DMS53 (cell line): ENCODE measurements at regions not wholly inside any gene's neighbourhood (a gene's known extent, or its start where the extent isn't known, plus 50 kb on each side); places are given as distances from the start of the nearest gene placed in this dataset.
"Not testable (repeated sequence)": the region's sequence is repeated elsewhere in the genome, so short reads cannot be mapped to it uniquely, and the experiment has no call there.

ENCODE experiments used
- DNase-seq: peaks from one replicate; lab custom pipeline; 2025; lab: John Stamatoyannopoulos, UW

- DNase-seq, result not testable (repeated sequence)
Measured at GRCh38 chr7:65510187-65510538, 136.5 kb downstream of the ZNF92 start.

DNA sequence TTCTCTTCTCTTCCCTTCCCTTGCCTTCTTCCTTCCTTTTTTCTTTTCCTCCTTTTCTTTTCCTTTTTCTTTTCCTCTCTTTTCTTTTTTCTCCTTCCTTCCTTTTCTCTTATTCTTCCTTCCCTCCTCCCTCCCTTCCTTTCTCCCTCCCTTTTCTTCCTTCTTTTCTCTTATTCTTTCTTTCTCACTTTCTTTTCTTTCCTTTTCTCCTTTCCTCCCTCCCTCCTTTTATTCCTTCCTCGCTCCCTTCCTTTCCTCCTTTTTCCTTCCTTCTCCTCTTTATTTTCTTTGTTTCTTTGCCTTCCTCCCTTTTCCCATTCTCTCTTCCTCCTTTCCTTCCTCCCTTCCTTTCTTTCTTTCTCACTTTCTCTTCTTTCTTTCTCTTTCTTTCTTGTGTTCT, 146.1 kb downstream of the ZNF92 start:
- not testable (repeated sequence) for DNase-seq

GRCh38 chr7:65545465-65546161, 172.0 kb downstream of the ZNF92 start:
- not testable (repeated sequence) for DNase-seq

DNA sequence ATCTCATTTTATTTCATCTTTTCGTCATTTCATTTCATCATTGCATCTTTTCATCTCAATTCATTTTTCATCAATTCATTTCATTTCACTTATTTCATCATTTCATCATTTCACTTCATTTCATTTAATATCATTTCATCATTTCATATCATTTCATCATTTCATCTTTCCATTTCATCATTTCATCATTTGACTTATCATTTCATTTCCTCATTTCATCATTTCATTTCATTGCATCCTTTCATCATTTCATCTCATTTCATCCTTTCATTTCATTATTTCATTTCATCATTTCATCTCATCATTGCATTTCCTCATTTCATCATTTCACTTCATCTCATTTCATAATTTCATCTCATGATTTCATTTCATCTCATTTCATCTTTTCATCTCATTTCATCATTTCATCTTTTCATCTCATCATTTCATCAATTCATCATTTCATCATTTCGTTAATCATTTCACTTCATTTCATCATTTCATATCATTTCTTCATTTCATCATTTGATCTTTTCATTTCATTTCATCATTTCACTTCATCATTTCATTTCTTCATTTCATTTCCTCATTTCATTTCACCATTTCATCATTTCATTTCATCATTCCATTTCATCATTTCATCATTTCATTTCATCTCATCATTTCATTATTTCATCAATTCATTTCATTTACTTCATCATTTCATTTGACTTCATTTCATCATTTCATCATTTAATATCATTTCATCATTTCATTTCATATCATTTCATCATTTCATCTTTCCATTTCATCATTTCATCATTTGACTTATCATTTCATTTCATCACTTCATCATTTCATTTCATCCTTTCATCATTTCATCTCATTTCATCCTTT, 176.2 kb downstream of the ZNF92 start:
- DNase-seq, result not testable (repeated sequence)

GRCh38 chr7:65550444-65550809, 176.8 kb downstream of the ZNF92 start:
- DNase-seq, result not testable (repeated sequence)

DNA sequence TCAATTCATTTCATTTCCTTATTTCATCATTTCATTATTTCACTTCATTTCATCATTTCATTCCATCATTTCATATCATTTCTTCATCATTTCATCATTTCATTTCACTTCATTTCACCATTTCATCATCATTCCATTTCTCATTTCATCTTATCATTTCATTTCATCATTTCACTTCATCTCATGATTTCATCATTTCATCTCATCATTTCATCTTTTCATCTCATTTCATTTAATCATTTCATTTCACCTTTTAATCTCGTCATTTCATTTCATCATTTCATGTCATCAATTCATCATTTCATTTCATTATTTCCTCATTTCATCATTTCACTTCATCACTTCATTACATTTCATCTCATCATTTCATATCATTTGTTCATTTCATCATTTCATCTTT, 177.4 kb downstream of the ZNF92 start:
- not testable (repeated sequence) for DNase-seq

- not testable (repeated sequence) for DNase-seq
Measured at GRCh38 chr7:65554553-65555476, 181.2 kb downstream of the ZNF92 start.

DNA sequence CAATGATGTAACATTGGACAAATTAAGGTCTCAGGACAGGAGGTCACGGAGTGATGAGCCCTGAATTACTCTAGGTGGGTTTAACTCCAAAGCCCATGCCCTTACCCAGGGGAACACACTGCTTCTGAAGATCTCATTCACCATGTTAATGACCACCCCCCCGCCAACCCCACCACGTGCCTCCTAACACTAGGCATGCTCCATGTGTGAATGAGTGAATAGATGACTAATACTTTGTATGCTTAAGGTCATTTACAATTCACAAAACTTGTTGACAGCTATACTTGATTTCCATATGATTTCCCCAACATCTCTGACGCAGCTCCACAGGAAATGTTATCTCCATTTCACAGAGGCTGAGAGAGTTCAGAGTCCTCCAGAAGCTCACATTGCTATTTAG, 184.9 kb downstream of the ZNF92 start:
- not testable (repeated sequence) for DNase-seq

DNA sequence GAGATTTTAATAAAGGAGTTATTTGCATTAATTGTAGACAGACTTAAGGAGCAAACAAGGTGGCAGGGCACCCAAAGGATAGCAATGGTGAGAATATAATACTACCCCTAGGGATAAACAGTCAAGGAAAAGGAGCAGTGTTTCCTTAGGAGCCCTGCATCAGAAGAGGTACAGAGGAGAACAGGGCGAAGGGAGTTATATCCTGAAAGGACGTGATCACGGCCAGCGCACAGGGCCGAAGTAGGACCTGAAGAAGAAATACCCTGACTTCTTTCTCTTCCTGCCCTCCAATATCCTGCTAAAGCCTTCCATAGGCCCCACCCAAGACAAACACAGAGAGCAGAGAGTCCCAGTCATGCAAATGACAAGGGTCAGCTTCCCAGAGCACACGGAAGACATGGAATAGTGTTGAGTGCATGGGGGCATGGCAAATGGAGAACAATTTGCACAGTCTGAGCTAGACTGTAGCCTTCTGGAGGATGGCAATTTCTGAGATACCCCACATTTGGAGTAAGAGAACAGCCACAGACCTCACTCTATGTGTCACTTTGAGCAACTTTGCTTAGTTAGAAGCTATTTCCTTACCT, 188.2 kb downstream of the ZNF92 start:
- not testable (repeated sequence) for DNase-seq

GRCh38 chr7:65562522-65562921, 188.9 kb downstream of the ZNF92 start:
- DNase-seq, result not testable (repeated sequence)

GRCh38 chr7:65563333-65563732, 189.7 kb downstream of the ZNF92 start:
- not testable (repeated sequence) for DNase-seq

DNA sequence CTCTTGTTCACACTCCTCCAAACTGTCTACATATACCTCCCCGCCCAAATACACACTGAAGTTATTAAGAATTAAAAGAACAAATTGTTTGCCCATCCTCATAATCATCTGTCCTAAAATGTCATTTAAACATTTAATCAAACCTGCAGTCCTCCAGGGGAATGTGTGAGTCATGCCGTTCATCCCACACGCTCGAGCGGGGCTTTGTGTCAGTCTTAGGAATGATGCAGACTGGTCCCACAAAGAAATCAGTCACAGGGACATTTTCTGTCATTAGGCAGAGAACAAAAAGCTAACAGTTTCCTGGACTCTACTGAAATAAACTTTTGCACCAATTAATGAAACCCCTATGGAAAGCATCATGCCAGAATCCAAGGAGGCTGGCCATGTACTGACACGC, 194.6 kb downstream of the ZNF92 start:
- not testable (repeated sequence) for DNase-seq

- not testable (repeated sequence) for DNase-seq
Measured at GRCh38 chr7:65570990-65571389, 197.3 kb downstream of the ZNF92 start.

DNA sequence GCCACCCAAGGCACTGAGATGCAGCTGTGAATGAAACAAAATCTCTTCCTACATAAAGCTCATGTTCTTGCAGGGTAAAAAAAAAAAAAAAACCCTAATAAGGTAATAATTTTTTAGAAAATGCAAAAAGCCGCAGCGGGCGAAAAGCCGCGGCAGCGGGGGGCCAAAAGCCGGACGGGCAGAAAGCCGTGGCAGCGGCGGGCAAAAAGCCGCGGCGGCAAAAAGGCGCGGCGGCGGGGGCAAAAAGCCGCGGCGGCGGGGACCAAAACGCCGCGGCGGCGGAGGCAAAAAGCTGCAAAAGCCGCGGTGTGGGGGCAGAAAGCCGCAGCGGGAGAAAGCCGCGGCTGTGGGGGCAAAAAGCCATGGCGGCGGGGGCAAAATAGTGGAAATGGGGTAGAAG, 198.9 kb downstream of the ZNF92 start:
- DNase-seq, result peak; percentile 15

DNA sequence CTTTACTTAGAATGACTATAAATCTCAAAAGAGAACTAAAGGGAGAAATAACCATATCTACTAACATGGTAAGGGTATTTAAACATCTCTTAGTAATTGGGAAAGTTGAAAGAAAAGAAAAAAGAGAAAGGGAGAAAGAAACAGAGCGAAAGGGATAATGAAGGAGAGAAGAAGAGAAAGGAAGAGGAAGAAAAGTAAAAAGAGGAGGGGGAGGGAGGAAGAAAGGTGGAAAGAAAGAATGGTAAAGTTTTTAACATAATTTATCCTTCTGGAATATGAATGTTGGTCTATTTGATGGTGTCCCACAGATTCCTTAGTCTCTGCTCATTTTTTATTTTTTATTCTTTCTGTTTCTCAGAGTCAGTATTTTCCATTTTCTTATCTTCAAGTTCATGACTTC, 202.7 kb downstream of the ZNF92 start:
- not testable (repeated sequence) for DNase-seq

GRCh38 chr7:65582518-65583119, 209.0 kb downstream of the ZNF92 start:
- DNase-seq, result not testable (repeated sequence)

GRCh38 chr7:65602495-65602894, 228.8 kb downstream of the ZNF92 start:
- DNase-seq, result not testable (repeated sequence)

- no peak for DNase-seq
Measured at GRCh38 chr7:65609131-65609530, 235.5 kb downstream of the ZNF92 start.

GRCh38 chr7:65613644-65614289, 240.1 kb downstream of the ZNF92 start:
- DNase-seq, result not testable (repeated sequence)

DNA sequence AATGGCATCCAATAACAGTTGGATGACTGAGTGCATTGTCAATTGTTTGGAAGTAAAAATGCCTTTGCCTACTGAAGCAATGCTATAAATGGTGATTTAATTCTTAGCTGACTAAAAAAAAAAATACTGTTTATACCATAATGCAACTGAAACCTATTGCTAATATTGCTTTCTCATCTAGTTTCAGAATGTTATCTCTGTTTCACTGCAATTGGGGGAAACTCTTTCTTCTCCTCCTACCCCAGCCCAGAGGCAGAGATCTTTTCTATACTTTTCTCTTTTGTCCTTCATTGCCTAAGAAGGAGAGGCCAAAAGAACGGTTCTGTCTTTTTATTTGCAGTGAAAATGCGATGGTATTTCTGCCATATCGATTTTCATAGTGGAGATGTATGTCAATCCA, 242.5 kb downstream of the ZNF92 start:
- not testable (repeated sequence) for DNase-seq

DNA sequence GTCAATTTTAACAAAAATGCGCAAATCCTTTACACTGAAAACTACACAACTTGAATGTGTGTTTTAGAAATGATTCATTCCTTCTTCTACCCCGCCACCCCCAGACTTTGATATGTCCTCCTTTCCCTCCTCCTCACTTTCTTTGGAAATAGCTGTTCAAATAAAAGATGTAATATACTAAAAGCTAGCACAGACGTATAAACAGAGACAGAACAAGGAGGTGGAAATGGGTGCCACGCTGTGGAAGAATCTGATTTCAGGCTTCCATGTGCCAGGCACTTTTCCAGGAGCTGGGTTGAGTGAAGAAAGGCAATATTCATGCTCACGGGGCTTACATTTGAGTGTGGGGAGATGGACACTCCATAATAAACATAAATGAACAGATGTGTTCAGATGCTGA, 246.6 kb downstream of the ZNF92 start:
- not testable (repeated sequence) for DNase-seq
